HG02678 (cell line): ENCODE measurements at regions not wholly inside any gene's neighbourhood (a gene's known extent, or its start where the extent isn't known, plus 50 kb on each side); places are given as distances from the start of the nearest gene placed in this dataset.

Source experiments
- ATAC-seq: cut with Tn5 transposase; IDR thresholded peaks from one replicate; pipeline ENCODE4 v1.9.1; 2021; ENCODE audit warnings: mild to moderate bottlenecking, moderate library complexity; ENCODE audit not compliant: unreplicated experiment

GRCh38 chr21:27085387-27085786 lies 118.5 kb upstream of the ADAMTS5 start:
- ATAC-seq: no peak

GRCh38 chr21:27083144-27083543 lies 116.3 kb upstream of the ADAMTS5 start:
- no peak for ATAC-seq

DNA sequence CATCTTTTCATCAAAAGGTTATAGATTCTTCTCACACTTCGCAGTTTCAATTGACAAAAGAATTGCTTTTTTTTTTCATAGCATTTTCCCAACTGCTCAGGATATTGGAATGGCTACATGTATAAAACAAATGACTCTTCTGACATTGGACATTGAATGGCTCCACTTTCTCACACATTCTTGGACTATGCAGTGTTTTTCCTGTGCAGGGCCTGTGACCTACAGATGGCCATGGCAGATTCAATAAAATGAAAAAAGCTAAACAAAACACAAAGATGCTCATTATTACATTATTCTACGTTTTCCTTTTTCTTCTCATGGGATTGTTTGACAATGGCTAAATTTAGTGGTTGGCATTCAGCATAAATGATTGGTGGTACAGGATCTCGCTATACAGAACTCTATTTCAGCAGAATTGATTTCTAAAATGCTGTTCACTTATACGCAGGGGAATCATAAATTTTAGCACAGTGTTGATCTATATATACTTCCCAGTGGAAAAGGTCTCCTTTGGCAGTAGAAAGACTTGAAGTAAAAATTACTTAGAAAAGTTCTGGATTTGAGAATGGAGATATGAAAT lies 115.6 kb upstream of the ADAMTS5 start:
- ATAC-seq: no peak

GRCh38 chr21:27079636-27080240 lies 112.8 kb upstream of the ADAMTS5 start:
- ATAC-seq: no peak

DNA sequence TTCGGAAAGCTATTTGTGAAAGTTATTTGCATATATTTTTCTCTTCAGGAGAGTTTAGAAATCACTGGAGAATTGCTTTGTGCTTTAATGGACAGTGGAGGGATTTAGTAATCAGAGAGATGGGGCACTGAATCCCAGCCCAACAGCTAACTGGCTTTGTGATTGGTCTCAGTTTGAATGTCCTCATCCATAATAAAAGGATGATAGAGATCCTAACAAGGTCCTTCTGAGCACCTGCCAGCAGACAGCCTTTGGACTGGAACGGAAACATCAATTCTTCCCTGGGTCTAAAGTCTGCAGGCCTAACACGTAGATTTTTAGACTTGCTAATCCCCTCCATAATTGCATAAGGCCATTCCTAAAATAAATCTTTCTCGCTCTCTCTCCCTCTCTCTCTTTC lies 112.0 kb upstream of the ADAMTS5 start:
- no peak for ATAC-seq

DNA sequence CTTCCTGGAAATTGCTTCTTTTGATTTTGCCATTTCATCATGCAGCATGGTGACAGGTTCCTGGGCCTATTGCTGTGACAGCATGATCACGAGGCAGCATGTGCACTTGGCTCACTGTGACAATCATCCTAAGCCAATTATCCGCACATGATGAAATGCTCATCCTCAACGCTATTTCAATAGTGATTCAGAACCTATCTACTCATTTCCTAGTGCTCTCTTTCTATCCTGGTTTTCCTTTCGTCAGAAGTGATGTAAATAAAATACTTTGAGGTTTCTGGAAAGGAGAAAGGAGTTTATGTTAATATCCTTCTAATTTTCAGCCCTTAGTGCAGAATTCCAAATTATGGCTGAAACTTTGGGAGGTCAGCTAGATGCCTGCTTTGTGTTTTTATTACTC lies 110.6 kb upstream of the ADAMTS5 start:
- no peak for ATAC-seq

- ATAC-seq: no peak
These were observed 109.1 kb upstream of the ADAMTS5 start for GRCh38 chr21:27076025-27076424.

DNA sequence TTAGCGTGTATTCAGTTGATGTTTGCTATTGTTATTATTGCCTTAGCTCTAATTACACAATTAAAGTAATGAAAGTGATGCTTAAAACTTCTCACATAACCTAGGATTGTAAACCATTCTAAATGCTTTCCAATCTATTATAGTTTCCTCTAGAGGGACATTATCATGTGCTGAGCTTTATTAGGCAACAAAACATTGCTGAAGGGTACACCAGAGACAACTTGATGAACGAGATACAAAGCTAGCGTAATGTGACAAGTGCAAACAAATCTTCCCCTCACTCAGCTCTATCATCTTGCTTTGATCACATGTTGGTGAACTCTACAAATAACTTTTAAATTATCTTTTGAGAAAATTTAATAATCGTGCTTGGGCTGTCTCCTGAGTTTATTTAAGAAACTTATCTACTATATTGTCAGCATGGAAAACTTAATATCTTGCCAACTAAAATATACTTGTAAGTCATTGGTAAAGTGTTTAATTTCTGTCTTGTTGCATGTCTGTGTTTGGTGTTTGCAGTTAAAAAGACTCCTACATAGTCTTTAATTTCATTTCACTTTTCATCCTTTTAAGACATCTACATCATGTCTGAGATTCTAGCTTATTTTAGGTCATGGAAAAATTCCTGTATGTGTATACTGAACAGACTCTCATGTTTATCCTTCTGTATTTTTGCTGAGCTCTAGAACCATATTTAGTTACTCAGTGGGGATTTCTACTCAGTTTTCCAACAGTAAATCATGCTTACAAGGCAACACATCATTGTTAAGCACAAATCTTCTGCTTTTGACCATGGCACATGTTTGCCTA lies 104.2 kb upstream of the ADAMTS5 start:
- no peak for ATAC-seq

DNA sequence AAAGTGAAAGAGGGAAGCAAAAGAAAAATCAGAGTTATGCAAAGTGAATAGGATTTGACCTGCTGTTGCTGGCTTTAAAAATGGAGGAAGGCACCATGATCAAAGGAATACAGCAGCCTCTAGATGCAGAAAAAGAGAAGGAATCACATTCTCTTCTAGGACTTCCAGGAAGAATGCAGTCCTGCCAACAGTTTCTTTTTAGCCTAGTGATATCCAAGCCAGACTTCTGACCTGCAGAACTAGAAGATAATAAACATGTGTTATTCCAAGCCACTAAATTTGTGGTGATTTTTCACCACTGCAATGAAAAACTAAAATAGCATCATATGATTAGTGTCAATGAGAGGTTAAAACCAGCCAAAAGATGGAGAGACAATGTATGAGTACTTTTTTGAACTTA lies 101.9 kb upstream of the ADAMTS5 start:
- no peak for ATAC-seq

DNA sequence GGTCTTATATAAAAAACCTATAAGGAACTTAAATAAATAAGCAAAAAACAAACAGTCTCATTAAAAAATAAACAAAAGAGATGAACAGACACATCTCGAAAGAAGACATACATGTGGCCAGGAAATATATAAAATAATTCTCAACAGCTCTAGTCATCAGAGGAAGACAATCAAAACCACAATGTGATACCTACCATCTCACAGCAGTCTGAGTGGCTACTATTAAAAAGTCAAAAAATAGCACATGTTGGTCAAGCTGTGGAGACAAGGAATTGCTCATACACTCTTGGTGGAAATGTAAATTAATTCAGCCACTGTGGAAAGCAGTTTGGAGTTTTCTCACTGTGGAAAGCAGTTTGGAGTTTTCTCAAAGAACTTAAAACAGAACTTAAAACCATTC lies 100.3 kb upstream of the ADAMTS5 start:
- ATAC-seq: no peak

DNA sequence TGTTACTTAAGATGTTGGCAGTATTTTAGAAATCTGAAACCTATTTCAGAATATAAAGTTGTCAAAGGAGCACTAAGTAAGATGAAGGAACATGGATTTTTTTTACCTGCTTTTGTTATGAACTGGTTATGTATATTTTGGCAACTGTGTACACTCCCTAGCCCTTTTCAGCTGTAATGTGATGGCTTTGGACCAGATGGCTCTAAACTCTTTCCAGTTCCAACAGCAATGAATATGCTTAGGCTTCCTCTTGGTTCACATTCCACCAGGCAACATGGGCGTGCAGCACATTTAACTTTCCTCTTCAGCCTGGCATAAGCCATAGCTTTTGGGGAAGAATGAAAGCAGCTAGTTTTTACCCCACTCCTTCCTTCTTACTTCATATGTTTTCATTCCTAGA lies 95.6 kb upstream of the ADAMTS5 start:
- ATAC-seq: no peak

GRCh38 chr21:27061770-27062169 lies 94.9 kb upstream of the ADAMTS5 start:
- no peak for ATAC-seq

GRCh38 chr21:27060190-27060589 lies 93.3 kb upstream of the ADAMTS5 start:
- no peak for ATAC-seq

DNA sequence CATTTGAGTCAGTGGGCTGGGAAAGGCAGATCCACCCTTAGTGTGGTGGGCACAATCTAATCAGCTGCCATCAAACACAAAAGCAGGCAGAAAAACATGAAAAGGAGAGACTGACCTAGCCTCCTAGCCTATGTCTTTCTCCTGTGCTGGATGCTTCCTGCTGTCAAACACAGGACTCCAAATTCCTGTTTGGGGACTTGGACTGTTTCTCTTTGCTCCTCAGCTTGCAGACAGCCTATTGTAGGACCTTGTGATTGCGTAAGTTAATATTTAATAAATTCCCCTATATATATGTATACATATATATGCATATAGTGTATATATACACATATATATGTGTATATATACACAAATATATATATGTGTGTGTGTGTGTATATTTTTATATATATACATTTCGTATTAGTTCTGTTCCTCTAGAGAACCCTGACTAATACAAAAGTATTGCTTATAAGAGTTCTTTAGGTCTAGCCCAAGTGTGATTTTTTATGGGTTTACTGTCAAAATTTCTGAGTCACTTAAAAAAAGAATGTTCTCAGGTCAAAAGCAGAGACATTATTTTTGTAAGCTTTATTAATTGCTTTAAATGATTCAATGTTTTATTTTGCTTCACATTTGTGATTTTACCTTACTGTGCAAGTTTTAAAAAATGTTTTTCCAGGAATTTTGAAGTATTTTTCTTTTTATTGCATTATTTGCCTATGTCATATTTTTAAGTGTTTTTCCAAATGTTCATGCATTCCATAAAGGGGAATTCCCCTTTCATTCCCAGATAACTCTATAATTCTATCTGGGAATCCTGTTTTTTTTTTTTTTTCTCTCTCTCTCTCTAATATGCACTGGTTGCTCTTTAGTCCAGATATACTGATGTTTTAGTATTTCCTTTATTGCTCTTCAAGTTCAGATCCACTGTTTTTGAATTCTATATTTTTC lies 92.1 kb upstream of the ADAMTS5 start:
- ATAC-seq: no peak

DNA sequence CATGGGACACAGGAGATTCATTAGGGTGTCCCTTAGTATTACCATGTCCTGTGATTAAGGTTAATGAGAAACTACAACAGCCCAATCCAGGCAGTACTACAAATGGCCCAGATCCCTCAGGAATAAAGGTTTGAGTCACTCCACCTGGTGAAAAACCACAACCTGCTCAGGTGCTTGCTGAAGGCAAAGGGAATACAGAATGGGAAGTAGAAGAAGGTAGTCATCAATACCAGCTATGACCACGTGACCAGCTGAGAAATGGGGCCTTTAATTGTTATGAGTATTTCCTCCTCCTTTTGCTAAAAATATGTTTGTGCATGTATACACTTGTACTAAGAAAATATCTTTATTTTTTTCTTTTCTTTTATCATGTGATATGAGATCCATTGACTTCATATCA lies 91.1 kb upstream of the ADAMTS5 start:
- no peak for ATAC-seq

- ATAC-seq: no peak
These were observed 80.9 kb upstream of the ADAMTS5 start for GRCh38 chr21:27047658-27048314.

DNA sequence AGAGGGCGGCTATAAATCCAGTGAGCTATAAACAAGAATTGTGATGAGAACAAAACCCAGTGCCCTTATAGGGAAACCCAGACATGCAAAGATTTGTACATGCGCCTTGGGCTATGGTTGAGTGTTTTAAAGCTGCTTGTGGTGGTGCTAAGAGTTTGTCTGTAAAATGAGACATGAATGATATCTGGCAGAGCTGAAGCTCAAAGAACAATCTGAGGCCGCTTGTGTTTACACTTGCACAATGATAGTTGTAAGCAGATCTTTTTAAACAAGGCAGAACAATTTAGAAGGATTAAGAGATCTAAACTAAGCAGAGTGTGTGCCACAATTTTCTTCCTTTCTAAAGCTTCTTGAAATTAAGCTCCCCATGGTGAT lies 80.4 kb upstream of the ADAMTS5 start:
- ATAC-seq: no peak

- no peak for ATAC-seq
These were observed 78.5 kb upstream of the ADAMTS5 start for GRCh38 chr21:27045281-27045985.

GRCh38 chr21:27043377-27043776 lies 76.5 kb upstream of the ADAMTS5 start:
- no peak for ATAC-seq
